NCI-H2107 (cell line): ENCODE measurements at regions not wholly inside any gene's neighbourhood (a gene's known extent, or its start where the extent isn't known, plus 50 kb on each side); places are given as distances from the start of the nearest gene placed in this dataset.

Experiments used
- DNase-seq: peaks from one replicate; lab custom pipeline; 2025; lab: John Stamatoyannopoulos, UW

DNA sequence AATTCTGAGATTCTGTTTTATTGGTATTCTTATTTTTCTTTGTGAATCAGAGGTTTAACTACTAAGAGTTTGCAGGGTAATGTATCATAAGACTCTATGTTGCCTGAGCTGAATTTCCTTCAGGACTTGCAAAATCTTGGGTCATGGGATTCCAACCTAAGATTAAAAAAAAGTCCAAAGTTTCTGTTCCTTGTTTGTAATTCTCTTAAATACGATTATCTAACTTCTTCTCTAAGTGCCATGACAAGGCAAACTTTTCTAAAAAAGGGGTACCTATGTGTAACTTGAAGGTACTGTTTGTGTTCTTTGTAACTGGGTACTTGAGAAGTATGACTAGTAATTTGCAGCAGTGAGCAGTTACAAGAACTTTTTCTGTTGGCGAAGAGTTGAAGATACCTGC lies 181.3 kb upstream of the ZEB2 start:
- DNase-seq, result no peak

DNA sequence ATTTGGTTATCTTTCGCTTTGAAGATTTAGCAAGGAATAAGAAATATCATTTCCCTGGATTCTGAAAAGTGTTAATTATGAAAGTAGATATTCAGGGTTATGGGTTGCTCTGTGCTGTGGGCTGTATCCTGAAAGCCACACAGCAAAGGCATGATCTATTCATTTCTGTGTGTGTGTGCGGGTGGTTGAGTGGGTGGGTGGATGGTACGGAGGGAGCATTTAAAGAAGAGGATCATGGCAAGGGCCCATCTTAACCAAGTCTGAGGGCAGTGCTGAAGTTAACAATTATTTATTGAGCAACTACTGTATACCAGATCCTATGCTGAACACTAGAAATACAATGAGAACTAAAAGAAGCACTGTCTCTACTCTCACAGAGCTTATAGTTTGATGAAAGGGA lies 178.2 kb upstream of the ZEB2 start:
- no peak for DNase-seq

DNA sequence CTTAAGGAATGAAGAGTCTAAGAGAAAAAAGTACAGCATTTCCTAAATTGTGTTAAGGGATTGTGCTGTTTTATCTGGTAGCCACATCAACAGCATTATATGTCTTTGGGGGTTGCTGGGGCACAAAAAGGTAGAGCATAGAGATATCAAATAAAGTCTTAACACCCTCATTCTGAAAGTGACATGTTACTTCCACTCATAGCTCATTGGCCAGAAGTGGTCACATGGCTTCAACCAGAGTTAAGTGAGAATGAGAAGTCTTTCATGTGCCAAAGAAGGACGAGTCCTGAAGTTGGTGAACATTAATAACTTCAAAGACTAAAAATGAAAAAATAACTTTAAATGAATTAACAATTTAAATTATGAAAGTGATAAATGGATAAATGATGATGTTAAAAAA lies 175.7 kb upstream of the ZEB2 start:
- no peak for DNase-seq

DNA sequence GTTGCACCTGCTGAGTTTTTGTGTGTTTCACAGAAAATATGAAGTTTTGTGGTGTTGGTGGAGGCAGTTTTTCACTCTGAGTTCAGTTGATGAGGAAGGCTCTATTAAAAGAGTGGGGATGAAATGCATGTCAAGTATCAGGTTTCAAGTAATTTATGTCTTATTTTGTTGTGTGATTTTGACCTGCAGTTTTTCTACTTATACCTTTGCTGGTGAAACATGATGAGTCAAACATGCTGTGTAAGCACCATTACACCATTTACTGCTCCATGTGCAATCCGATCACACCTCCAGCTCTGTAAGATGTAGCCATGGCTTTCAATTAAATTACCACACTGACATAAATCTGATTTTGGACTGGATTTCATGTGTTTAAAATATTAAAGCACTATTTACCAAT lies 174.5 kb upstream of the ZEB2 start:
- no peak for DNase-seq

DNA sequence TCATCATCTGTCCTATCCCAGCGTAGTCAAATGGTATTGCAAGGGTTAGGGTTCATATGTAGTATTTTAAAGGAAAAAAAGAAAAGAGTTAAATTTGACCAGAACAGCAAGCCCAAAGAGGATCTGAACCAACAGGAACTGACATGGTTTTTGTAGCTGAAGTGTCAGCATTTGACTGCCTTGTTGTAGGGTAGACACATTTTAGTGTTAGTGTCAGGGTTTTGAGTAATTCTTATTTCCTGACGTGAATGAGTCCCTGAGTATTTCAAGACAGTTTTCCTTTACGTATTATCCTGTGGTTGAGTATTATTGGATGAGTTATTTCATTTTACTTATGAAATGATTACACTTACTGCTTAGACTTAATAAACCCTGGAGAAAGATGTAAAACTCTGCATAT lies 173.3 kb upstream of the ZEB2 start:
- no peak for DNase-seq

DNA sequence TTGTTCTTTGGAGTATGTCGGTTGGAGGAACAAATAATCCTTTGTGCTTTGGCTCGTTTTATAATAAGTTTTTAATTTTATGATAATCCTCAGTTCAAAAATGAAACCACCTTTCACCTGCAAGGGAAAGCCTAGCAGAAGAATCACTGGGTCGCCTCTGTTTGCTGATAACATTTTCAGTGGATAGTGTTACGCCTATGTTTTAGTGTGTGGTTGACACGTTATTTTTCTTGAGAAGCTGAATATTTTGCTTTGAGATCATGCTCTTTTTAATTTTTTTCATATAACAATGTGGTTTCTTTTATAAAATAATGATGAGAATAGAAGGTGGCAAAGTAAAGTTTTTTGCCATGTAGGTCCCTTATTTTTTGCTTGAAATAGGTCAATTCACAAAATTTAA lies 172.7 kb upstream of the ZEB2 start:
- no peak for DNase-seq

DNA sequence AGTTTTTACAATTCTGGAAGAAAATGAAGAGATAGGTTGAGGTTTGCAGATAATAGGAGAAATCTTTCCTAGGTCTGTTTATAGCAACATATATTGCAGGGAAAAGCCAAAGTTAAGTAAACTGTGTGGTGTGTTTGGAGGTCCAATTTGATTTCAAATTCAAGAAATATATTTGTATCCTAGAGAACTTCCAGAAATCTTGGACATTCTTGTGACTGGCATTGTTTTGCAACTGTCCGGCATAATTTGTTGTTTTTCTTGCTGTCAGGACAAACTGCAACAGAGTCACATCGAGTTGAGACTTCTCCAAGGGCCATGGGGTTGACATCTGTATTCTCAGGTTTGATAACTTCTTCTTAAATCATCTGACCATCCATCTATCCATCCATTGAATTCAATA lies 170.9 kb upstream of the ZEB2 start:
- no peak for DNase-seq

DNA sequence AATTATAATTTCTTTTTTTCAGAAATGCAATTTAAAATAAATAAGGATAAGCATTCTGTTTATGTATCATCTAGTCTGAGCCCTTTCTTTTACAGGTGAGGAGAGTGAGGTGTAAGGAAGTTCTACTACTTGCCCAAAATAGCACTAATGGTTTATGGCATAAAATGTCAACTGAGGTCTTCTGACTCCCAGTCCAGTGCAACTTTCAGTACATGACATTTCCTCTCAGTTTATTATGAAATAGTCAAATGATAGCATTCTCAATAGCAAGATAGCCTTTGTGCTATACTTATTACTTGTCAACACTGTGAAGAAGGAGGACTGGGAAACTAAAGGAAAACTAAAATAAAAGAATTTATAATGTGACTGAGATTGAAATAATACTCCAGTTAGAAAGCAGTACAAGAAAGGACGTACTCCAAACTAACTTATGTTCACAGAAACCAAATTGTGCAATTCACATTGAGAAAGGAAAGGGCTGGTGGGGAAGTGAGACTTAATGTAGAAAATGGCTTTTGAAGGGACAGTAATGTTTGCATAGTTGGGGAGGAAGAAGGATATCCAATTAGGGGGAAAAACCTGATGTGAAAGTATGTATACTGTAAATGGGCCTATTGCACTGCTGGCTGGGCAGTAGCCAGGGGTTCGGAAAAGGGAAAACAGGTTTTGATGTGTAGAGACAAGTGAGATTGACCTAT lies 166.7 kb upstream of the ZEB2 start:
- no peak for DNase-seq

DNA sequence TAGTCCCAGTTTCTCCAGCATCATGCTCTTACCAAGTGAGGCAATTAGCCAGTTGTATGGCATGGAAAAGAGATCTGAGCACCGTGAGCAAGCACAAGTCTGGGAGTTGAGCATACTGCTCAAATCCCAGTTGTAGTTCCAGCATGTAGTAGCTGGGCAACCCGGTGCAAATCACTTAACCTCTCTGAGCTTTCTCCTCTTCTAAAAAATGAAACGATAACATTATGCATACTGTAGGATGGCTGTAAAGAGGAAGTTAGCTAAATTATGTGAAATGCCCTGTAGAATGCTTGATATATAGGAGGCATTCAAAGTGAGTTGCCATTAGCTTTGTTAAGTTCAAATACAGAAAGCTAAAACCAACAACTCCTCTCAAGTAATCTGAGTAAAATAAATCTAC lies 164.0 kb upstream of the ZEB2 start:
- DNase-seq, result no peak

DNA sequence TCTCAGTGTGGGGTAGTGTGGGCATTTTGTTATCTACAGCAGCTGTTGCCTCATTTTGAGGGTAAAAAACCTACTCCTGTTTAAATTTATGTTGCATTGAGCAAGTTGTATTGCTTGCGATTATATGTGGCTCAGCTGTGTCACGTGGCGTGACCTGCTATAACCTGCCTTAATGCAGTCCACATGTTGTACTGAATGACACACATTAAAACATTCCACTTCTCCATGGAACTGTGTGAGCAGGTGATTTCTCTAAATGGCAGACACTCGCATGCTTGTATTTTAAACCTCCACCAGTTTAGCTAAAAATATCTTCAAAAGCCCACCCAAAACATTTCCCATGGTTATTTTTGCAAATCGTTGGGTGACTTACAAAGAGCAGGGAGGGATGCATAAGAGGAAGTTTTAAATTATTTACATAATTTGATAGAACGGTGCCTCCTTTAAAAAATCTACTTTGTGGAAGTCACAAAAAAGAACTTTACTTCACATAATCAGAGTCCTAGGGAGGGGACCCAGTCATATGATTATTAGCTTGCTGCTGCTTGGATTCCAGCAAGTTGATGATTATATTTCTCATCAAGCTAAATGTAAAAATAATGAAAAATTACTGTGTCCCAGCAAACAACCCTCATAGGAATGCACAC lies 163.3 kb upstream of the ZEB2 start:
- no peak for DNase-seq

DNA sequence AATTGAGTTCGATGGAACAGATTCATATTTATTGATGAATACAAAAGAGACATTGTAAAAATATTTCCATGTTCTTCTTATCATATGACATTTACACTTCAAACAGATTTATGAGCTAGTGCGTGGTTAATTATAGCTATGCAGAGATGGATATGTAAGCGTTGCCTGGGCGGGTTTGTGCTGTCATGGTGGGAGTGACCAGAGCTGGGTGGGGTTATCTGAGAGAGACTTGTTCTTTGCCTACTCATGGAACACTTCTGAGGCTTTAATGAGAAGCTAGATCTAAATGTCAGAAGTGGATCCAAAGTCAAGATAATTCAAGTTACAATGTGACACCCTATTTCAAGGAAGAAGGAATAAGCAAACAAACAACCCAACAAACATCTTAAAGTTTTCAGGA lies 162.3 kb upstream of the ZEB2 start:
- DNase-seq, result no peak

DNA sequence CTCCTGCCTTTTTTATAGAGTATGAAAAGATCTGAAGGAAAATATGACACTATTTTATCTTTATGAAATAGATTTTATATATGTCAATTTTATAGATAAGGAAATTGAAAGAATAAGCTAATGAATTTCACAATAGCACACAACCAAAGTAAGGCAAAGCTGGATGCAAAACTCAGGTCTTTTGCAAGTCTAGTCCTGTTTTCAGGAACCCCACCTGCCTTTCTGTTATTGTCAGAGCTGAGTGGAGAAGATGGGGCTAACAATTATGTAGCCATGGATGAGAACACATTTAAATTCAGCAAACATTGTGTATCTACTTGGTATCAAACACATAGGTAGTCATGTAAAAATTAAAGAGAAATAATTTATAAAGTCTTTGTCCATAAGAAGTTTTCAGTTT lies 161.5 kb upstream of the ZEB2 start:
- no peak for DNase-seq

DNA sequence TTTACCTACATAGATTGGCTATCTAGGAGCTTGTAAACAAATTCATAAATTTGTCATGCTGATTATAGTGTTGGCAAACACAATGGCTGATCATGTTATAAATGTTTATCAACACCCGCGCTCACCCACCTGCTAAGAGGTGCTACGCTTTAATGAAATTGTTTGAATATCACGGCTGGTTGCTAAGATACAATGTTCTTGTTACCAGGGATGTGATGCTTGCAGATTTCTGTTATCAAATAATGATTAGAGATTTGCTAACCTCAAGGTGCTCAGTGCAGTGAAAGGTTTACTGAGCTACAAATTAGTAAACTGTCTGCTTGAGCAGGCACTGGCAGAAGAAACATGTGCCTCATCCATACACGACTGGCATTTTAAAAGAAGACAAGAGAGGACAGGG lies 160.0 kb upstream of the ZEB2 start:
- no peak for DNase-seq

DNA sequence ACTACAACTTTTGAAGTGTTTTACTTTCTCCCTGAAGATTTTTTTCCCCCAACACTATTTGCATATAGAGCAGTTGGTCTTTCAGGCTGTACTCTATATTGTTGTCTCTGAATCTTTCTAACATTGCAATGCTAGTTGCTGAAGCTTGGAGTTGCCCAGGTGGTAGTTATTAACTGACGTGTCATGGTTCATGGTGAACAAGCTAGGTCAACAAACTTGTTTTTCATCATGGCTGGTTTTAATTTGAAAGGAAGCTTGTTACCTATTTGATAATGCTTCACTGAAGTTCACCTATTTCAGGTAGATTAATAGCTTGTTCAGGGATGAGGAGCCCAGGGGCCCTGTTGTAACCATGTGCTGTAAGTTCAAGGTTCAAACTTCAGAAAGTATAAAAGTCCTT lies 158.8 kb upstream of the ZEB2 start:
- DNase-seq, result no peak

DNA sequence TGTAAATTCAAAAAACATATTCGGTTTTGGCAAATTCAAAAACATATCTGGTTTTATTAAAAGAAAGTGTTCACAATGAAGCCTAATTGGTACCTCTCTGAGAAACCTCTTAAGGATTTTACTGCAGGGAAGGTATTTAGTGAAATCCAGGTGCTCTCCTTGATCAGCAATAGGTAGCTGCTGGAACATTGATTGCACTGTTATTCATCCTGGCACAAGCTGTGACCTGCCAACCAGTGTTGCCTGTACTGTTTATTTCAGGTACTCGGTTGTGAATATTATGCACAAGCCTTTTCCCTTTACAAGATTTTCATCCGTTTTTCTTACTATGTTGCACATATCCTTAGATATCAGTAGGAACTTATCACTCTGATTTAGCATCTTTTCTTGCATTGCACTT lies 155.8 kb upstream of the ZEB2 start:
- no peak for DNase-seq

DNA sequence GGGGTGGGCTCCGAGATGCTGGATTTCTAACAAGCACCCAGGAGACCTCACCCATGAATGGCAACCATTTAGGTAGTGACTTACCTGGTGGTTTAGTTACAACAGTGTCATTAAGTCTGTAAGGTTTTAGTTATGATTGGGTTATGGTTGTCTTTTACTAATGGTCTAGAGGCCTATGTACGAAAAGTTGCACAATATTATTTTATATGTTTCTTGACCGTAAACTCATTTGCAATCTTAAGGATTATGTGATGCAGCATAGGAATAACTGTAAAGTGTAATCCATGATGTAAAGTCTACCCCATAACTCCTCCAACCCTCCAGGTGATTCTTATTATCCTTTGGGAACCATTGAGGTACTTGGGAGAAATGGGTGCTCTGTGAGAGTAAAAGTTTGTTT lies 155.4 kb upstream of the ZEB2 start:
- DNase-seq, result no peak

DNA sequence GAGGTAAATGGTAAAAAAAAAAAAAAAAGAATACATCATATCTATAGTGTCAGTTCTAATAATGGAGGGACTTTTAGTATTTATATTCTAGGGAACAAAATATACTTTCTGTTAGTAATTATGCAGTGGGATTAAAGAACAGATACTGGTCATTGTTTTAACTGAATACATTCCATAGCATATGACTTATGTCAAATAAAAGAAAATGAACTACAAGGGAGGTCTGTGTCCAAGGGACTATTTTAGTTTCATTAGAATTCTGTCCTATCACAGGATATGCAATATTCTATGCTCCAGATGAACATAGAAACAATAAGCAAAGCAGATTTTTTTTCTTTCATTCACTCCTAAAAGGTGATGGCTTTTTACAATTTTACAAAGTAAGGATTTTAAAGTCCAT lies 154.2 kb upstream of the ZEB2 start:
- no peak for DNase-seq

DNA sequence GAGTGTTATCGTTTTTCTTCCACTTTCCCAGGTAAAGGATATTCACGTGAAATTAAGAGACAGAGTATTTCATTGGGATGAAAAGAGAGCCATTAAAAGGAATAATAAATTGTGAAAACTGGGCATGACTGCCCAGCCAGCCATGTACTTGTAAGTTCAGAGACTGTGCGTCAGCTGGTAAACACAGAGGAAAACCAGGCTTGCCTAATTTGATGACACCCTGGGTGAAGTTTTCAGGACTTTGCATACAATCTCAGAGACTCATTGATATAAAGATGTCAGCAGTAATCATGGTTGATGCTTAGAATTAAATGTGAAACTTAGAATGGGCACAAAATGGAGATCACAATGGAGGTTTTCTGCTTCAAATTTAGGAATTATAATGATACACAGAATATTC lies 153.5 kb upstream of the ZEB2 start:
- no peak for DNase-seq

DNA sequence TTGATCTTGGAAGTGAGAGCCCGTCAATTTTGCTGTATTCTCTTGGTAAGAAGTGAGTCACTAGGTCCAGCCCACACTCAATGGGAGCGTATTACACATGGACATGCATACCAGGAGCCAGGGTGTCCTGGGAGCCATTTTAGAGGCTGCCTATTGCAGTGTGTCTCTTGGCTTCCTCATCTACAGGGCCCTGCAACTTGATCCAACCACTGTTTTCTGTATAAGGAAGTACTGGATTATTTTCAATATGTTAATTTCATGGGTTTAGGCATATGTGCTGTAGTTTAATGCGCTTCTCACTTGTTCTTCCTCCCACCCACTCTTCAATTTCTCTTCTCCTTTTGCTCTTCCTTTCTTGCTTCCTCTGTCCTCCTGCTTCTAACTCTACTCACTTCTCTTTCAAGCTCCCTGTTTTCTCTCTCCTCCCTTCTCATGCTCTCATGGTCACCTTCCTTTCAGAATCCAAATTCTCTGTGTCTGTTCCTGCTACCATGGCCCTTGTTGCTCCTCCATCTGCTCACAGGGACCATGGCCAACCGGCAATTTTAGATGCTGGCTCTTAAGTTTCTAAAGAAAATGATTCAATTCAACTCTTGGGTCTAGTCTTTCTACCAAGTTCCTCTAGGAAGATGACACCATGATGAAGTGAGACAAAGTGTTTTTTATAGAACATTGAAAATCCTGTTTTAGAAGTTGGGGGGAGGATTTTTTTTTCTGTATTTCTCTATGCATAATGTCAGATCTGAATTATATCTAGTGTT lies 152.0 kb upstream of the ZEB2 start:
- no peak for DNase-seq

DNA sequence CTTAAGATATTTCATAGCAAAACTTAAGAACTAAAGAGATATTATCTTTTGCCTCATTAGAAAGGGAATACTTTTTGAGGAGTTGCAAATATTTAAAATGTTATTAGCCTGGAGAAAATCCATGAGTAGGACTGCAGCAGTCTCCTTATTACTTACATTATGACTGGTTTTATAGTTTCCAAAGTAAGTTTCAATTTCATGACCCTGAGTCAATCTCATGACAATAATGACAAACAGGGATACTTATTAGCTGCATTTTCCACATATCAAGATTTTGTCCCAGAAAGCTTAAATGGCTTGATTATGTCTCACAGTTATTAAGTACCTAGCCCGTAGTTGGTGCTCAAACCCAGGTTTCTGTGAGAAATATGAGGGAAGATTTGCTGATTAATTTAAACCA lies 150.8 kb upstream of the ZEB2 start:
- DNase-seq, result no peak

DNA sequence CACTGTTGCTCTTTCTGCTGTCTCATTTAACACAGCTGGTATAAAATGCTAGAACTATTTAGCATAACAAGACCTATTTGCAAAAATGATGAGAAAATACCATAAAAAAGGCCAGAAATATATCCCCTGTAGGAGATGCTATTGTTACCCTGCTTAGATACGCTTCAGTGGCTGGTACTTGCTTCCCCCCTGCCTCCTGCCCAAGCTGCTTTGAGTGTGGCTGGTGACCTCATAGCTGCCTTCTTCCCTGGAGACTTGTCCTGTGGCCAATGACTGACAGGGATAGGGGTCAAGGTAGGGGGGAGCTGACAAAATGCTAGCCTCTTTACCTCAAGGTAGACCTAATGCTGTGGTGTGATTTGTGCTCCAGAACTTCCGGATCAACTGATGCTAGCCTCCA lies 150.2 kb upstream of the ZEB2 start:
- DNase-seq, result no peak

DNA sequence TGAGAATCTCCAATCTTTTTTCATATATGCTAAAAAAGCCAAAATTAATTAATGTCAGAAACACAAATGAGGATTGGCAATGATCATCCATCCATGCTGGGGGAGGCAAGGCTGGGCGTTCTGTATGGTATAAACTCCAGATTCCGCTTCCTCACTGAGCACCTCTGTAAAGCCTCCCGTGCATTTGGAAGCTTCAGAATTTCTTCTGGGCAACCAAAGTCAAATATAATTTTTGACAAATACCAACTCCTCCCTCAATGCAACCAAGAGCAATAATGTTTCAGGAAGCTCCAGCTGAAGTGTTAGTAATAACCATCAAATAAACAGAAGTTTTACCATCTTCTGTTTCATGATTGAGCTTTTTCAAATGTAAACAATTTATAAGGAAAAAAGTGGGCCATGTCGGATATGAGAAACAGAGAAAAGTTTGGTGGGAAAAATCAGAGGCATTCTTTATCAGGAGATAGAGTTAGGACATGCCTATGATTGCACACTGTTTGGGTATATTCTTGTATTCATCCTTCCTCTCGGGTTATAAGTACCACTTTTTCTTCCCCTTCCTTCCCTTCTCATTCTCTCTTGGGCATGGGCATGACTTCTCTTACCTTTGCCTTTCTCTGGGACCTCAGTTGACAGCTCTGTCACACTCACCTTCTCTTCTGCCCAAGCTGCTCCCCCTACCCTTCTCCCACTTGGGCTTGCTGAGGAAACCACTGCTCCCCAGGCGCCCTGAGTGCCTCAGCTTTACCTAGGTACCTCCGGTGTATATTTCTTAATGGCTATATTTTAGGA lies 149.5 kb upstream of the ZEB2 start:
- no peak for DNase-seq
